Transverse colon (tissue), 4 donors: ENCODE measurements at regions not wholly inside any gene's neighbourhood (a gene's known extent, or its start where the extent isn't known, plus 50 kb on each side); places are given as distances from the start of the nearest gene placed in this dataset.
"Not testable (repeated sequence)": the region's sequence is repeated elsewhere in the genome, so short reads cannot be mapped to it uniquely, and the experiment has no call there.

Experiments
- DNase-seq: peaks from one replicate; pipeline ENCODE4 v3.0.0-alpha.2; 2019
- H3K27ac ChIP-seq, 4 donors: fragments of 200-600 bp; sonication (generic); 2 replicates each; pipeline ENCODE4 v1.5.1; 2016 to 2018; ENCODE audit warnings: inconsistent platforms in 4 of 4
- H3K27me3 ChIP-seq: fragments of 200-600 bp; sonication (generic); 2 replicates; pipeline ENCODE4 v1.5.1; 2017; ENCODE audit warnings: inconsistent platforms
- H3K36me3 ChIP-seq, 4 donors: fragments of 200-600 bp; sonication (generic); 2 replicates each; pipeline ENCODE4 v1.5.1; 2017 to 2019; ENCODE audit warnings: inconsistent platforms in 4 of 4
- H3K4me1 ChIP-seq, 4 donors: fragments of 200-600 bp; sonication (generic); 2 replicates each; pipeline ENCODE4 v1.5.1; 2017 to 2020; ENCODE audit warnings: inconsistent platforms in 4 of 4
- H3K4me3 ChIP-seq, 4 donors: fragments of 200-600 bp; sonication (generic); 1 replicate in 1 of 4; 2 replicates in 3 of 4; pipeline versions ENCODE4 v1.5.1 to v1.6.1; 2017 to 2019; ENCODE audit warnings: inconsistent platforms in 4 of 4
- H3K9me3 ChIP-seq, 2 donors: fragments of 200-600 bp; sonication (generic); 2 replicates each; pipeline ENCODE4 v1.5.1; 2017 to 2019; ENCODE audit warnings: inconsistent platforms in 2 of 2
- CTCF ChIP-seq, 5 experiments: fragments of 200-600 bp in 3 of 5; fragments of 450-650 bp in 2 of 5; sonication (generic) in 3 of 5; IDR thresholded peaks; 1 replicate in 2 of 5; 2 replicates in 3 of 5; pipeline ENCODE4 v1.5.1; 2016 to 2017; ENCODE audit warnings: antibody characterized with exemption in 5 of 5, inconsistent platforms in 3 of 5, mild to moderate bottlenecking in 2 of 5, moderate library complexity in 1 of 5
- EP300 ChIP-seq: sonication (generic); formaldehyde crosslinking; IDR thresholded peaks from one replicate; pipeline ENCODE4 v1.6.1; 2017; ENCODE audit warnings: antibody characterized with exemption, low read depth
- POLR2A ChIP-seq: fragments of 450-650 bp; IDR thresholded peaks from one replicate; pipeline ENCODE4 v1.6.1; 2016; ENCODE audit warnings: antibody characterized with exemption, mild to moderate bottlenecking, moderate library complexity
- POLR2AphosphoS5 ChIP-seq, 3 donors: sonication (generic); formaldehyde crosslinking; IDR thresholded peaks; one replicate each; pipeline ENCODE4 v1.6.1; 2016; ENCODE audit warnings: antibody characterized with exemption in 3 of 3
- WGBS, 2 donors: methylation state at CpG; one replicate each; pipeline ENCODE4 v1.1.5; 2018; ENCODE audit warnings: low coverage in 1 of 2; 5-methylcytosine and 5-hydroxymethylcytosine counted together
- in situ Hi-C, 4 donors: fragments of 200-750 bp; cut with MboI; loops; one replicate each; pipeline versions ENCODE4 v1.15.0 to v1.15.1; 2017; ENCODE audit warnings: low sequenced_read_pairs in 3 of 4, low pct_ligation_motif_present in 1 of 4, low pct_unique_long_range_greater_than_20kb in 1 of 4
- intact Hi-C: fragments of 100-400 bp; cut with DNase I; formaldehyde crosslinking; loops from one replicate; pipeline ENCODE4 v1.15.1; 2023; ENCODE audit warnings: low total_unique reads

GRCh38 chr4:15202481-15202880 is 200.2 kb downstream of the CPEB2 start:
- DNase-seq = no peak
- H3K4me3 ChIP-seq = no peak overlapping the region
- H3K27me3 ChIP-seq = no peaks in the 10 kb centered on the region
- no peak overlapping the region for H3K27ac ChIP-seq
- in situ Hi-C loops (no loop called here), intact Hi-C loops (no loop called here)
- H3K36me3 ChIP-seq = no peaks in the 10 kb centered on the region
- 94 to 96% methylated on average over 2 of the region's 2 CpGs for WGBS, 2 donors
- peaks cover 0 to 8% of the 10 kb centered on the region in 2 donors for H3K9me3 ChIP-seq
- TF ChIP-seq EP300 (no peak), POLR2A (no peak), POLR2AphosphoS5 (IDR thresholded peaks at IDR 0.05) (no peak), CTCF (IDR thresholded peaks at IDR 0.05) (no peak)
- H3K4me1 ChIP-seq = no peaks in the 10 kb centered on the region

- in situ Hi-C loops, H3K27ac ChIP-seq, H3K36me3 ChIP-seq, H3K4me3 ChIP-seq, DNase-seq, H3K9me3 ChIP-seq, H3K4me1 ChIP-seq, intact Hi-C loops, H3K27me3 ChIP-seq: not testable (repeated sequence)
- 81% methylated on average over 3 of the region's 3 CpGs; no CpG with 5 or more reads in 1 of the 2 donors for WGBS, 2 donors
Measured at GRCh38 chr4:15206526-15206925, 204.2 kb downstream of the CPEB2 start.

- TF ChIP-seq CTCF (IDR thresholded peaks at IDR 0.05) (no peak), EP300 (no peak), POLR2A (no peak), POLR2AphosphoS5 (IDR thresholded peaks at IDR 0.05) (no peak)
- Histone ChIP-seq H3K27ac (no peak overlapping the region), H3K36me3 (no peaks in the 10 kb centered on the region), H3K4me1 (no peaks in the 10 kb centered on the region), H3K4me3 (no peak overlapping the region), H3K27me3 (no peaks in the 10 kb centered on the region), H3K9me3 (no peaks in the 10 kb centered on the region)
- intact Hi-C loops (no loop called here), in situ Hi-C loops (no loop called here)
- 83 to 84% methylated on average over 6 of the region's 6 CpGs for WGBS, 2 donors
- no peak for DNase-seq
Measured at GRCh38 chr4:15213302-15213970, 211.2 kb downstream of the CPEB2 start.

GRCh38 chr4:15215109-15215508 is 212.7 kb upstream of the C1QTNF7 start:
- 67 to 76% methylated on average over 5 to 6 of the region's 6 CpGs for WGBS, 2 donors
- intact Hi-C loops = no loop called here
- no peak for TF ChIP-seq POLR2AphosphoS5 (IDR thresholded peaks at IDR 0.05)
- no peak for TF ChIP-seq POLR2A
- no peak for TF ChIP-seq CTCF (IDR thresholded peaks at IDR 0.05)
- no peak for TF ChIP-seq EP300

GRCh38 chr4:15226203-15226602 is 201.6 kb upstream of the C1QTNF7 start:
- TF ChIP-seq POLR2A (no peak), CTCF (IDR thresholded peaks at IDR 0.05) (no peak), POLR2AphosphoS5 (IDR thresholded peaks at IDR 0.05) (no peak), EP300 (no peak)
- no peak for DNase-seq
- in situ Hi-C loops (loop anchor here in 1 of 4 donors (25.0 kb wide), 1 partner anchor 411 kb away; no protein-coding TSS in a partner anchor), intact Hi-C loops (no loop called here)
- no peaks in the 10 kb centered on the region for H3K36me3 ChIP-seq
- H3K4me3 ChIP-seq = no peak overlapping the region
- no peaks in the 10 kb centered on the region for H3K9me3 ChIP-seq
- H3K27ac ChIP-seq = no peak overlapping the region
- 64 to 74% methylated on average over 3 of the region's 3 CpGs for WGBS, 2 donors
- H3K27me3 ChIP-seq = no peaks in the 10 kb centered on the region
- no peaks in the 10 kb centered on the region for H3K4me1 ChIP-seq

More at GRCh38 chr4:15215109-15215508, 212.7 kb upstream of the C1QTNF7 start:
- Histone ChIP-seq H3K9me3 (no peaks in the 10 kb centered on the region), H3K36me3 (no peaks in the 10 kb centered on the region), H3K4me1 (no peaks in the 10 kb centered on the region), H3K4me3 (no peak overlapping the region), H3K27ac (no peak overlapping the region), H3K27me3 (no peaks in the 10 kb centered on the region)
- no peak for DNase-seq
- in situ Hi-C loops = no loop called here
